SK-N-SH treated with all-trans-retinoic acid at 6 μM for 48 hours (cell line): ENCODE measurements at regions not wholly inside any gene's neighbourhood (a gene's known extent, or its start where the extent isn't known, plus 50 kb on each side); places are given as distances from the start of the nearest gene placed in this dataset.

ENCODE experiments used
- ATAC-seq: fragments of 200-7000 bp; cut with Tn5 transposase; 3 replicates; pipeline ENCODE4 v1.9.1; 2020; ENCODE audit warnings: mild to moderate bottlenecking, moderate library complexity
- ARNTL ChIP-seq: fragments of 450-650 bp; formaldehyde crosslinking; IDR thresholded peaks from 2 replicates; pipeline ENCODE4 v1.5.0; 2020; ENCODE audit warnings: low read depth, mild to moderate bottlenecking, moderate library complexity, borderline replicate concordance
- BACH2 ChIP-seq: fragments of 250-450 bp; sonication (Bioruptor Pico); IDR thresholded peaks from 2 replicates; pipeline ENCODE4 v1.9.0; 2021; ENCODE audit warnings: mild to moderate bottlenecking, borderline replicate concordance
- ISL1 ChIP-seq: fragments of 250-450 bp; sonication (Bioruptor Pico); IDR thresholded peaks from 2 replicates; pipeline ENCODE4 v2.1.2; 2022; ENCODE audit warnings: mild to moderate bottlenecking, moderate library complexity
- OSR1 ChIP-seq: fragments of 250-450 bp; sonication (Bioruptor Pico); IDR thresholded peaks from 2 replicates; pipeline ENCODE4 v1.8.0; 2022; ENCODE audit warnings: moderate library complexity, mild to moderate bottlenecking, inconsistent platforms
- PPARA ChIP-seq: fragments of 250-450 bp; sonication (Bioruptor Pico); IDR thresholded peaks from 2 replicates; pipeline ENCODE4 v1.5.0; 2020; ENCODE audit warnings: mild to moderate bottlenecking, borderline replicate concordance
- RARB ChIP-seq: fragments of 250-450 bp; sonication (Bioruptor Pico); IDR thresholded peaks from 2 replicates; pipeline ENCODE4 v1.8.0; 2021; ENCODE audit warnings: mild to moderate bottlenecking, moderate library complexity
- SNAI2 ChIP-seq: fragments of 250-450 bp; sonication (Bioruptor Pico); IDR thresholded peaks from 2 replicates; pipeline ENCODE4 v1.5.0; 2020; ENCODE audit warnings: mild to moderate bottlenecking, moderate library complexity
- TOX ChIP-seq: fragments of 250-450 bp; sonication (Bioruptor Pico); IDR thresholded peaks from 2 replicates; pipeline ENCODE4 v1.8.0; 2021; ENCODE audit warnings: mild to moderate bottlenecking, moderate library complexity, borderline replicate concordance
- ZC3H10 ChIP-seq: fragments of 250-450 bp; sonication (Bioruptor Pico); IDR thresholded peaks from 2 replicates; pipeline ENCODE4 v1.5.1; 2021; ENCODE audit warnings: mild to moderate bottlenecking, moderate library complexity
- ZFP3 ChIP-seq: fragments of 250-450 bp; sonication (Bioruptor Pico); IDR thresholded peaks from 2 replicates; pipeline ENCODE4 v1.5.0; 2020; ENCODE audit warnings: mild to moderate bottlenecking, moderate library complexity
- ZFP30 ChIP-seq: fragments of 450-650 bp; formaldehyde crosslinking; IDR thresholded peaks from 2 replicates; pipeline ENCODE4 v1.5.0; 2022; ENCODE audit warnings: mild to moderate bottlenecking, moderate library complexity
- ZNF70 ChIP-seq: fragments of 450-650 bp; formaldehyde crosslinking; IDR thresholded peaks from 2 replicates; pipeline ENCODE4 v1.5.0; 2020; ENCODE audit warnings: mild to moderate bottlenecking, moderate library complexity
- ZNF8 ChIP-seq: fragments of 450-650 bp; formaldehyde crosslinking; IDR thresholded peaks from 2 replicates; pipeline ENCODE4 v1.5.0; 2020; ENCODE audit warnings: mild to moderate bottlenecking, moderate library complexity
- TF ChIP-seq, protein P1 (sequence below): fragments of 250-450 bp; sonication (Bioruptor Pico); IDR thresholded peaks from 2 replicates; pipeline ENCODE4 v1.5.1; 2021; ENCODE audit warnings: mild to moderate bottlenecking, moderate library complexity
- TF ChIP-seq, protein P2 (sequence below): fragments of 250-450 bp; sonication (Bioruptor Pico); IDR thresholded peaks from 2 replicates; pipeline ENCODE4 v1.5.1; 2020; ENCODE audit warnings: low read depth, mild to moderate bottlenecking, moderate library complexity
- TF ChIP-seq, protein P3 (sequence below): fragments of 250-450 bp; sonication (Bioruptor Pico); IDR thresholded peaks from 2 replicates; pipeline ENCODE4 v1.5.0; 2020; ENCODE audit warnings: mild to moderate bottlenecking, moderate library complexity
- TF ChIP-seq, protein P4 (sequence below): fragments of 250-450 bp; sonication (Bioruptor Pico); IDR thresholded peaks from 2 replicates; pipeline ENCODE4 v1.8.0; 2020; ENCODE audit warnings: mild to moderate bottlenecking, moderate library complexity, borderline replicate concordance
- TF ChIP-seq, protein P5 (sequence below): fragments of 250-450 bp; sonication (Bioruptor Pico); IDR thresholded peaks from 2 replicates; pipeline ENCODE4 v1.8.0; 2021; ENCODE audit warnings: low read depth, mild to moderate bottlenecking, moderate library complexity, borderline replicate concordance

DNA sequence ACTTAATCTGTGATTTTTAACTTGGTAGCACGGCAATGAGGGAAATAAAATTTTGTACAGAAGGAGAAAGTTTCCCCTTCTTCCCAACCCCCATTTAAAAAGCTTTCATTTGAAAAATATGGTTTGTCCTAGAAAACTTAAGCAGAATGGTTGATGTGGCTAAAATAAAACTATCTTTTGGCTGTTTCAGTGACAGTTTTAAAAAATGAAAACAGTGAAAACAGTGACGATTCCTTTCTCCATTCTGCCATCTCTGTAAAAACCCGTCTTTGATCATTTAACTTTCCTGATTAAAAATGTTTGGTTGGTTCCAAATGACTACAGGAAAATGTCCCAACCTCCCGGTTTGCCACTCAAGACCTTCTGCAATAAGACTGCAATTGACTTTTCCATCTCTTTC, 160.7 kb downstream of the EBLN2 start:
- ATAC-seq, result no peak
- TF ChIP-seq, protein P1, sequence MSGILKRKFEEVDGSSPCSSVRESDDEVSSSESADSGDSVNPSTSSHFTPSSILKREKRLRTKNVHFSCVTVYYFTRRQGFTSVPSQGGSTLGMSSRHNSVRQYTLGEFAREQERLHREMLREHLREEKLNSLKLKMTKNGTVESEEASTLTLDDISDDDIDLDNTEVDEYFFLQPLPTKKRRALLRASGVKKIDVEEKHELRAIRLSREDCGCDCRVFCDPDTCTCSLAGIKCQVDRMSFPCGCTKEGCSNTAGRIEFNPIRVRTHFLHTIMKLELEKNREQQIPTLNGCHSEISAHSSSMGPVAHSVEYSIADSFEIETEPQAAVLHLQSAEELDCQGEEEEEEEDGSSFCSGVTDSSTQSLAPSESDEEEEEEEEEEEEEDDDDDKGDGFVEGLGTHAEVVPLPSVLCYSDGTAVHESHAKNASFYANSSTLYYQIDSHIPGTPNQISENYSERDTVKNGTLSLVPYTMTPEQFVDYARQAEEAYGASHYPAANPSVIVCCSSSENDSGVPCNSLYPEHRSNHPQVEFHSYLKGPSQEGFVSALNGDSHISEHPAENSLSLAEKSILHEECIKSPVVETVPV (CRISPR knock-in tag), result no peak
- TF ChIP-seq ZNF70 (CRISPR knock-in tag) (no peak), SNAI2 (CRISPR knock-in tag) (no peak), ZFP30 (no peak), ARNTL (no peak), RARB (no peak), ZNF8 (CRISPR knock-in tag) (no peak), OSR1 (CRISPR knock-in tag) (no peak), ISL1 (no peak), TOX (CRISPR knock-in tag) (no peak), PPARA (no peak), ZFP3 (CRISPR knock-in tag) (no peak)
- TF ChIP-seq, protein P2, sequence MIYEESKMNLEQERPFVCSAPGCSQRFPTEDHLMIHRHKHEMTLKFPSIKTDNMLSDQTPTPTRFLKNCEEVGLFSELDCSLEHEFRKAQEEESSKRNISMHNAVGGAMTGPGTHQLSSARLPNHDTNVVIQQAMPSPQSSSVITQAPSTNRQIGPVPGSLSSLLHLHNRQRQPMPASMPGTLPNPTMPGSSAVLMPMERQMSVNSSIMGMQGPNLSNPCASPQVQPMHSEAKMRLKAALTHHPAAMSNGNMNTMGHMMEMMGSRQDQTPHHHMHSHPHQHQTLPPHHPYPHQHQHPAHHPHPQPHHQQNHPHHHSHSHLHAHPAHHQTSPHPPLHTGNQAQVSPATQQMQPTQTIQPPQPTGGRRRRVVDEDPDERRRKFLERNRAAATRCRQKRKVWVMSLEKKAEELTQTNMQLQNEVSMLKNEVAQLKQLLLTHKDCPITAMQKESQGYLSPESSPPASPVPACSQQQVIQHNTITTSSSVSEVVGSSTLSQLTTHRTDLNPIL (CRISPR knock-in tag), result no peak
- TF ChIP-seq, protein P3, sequence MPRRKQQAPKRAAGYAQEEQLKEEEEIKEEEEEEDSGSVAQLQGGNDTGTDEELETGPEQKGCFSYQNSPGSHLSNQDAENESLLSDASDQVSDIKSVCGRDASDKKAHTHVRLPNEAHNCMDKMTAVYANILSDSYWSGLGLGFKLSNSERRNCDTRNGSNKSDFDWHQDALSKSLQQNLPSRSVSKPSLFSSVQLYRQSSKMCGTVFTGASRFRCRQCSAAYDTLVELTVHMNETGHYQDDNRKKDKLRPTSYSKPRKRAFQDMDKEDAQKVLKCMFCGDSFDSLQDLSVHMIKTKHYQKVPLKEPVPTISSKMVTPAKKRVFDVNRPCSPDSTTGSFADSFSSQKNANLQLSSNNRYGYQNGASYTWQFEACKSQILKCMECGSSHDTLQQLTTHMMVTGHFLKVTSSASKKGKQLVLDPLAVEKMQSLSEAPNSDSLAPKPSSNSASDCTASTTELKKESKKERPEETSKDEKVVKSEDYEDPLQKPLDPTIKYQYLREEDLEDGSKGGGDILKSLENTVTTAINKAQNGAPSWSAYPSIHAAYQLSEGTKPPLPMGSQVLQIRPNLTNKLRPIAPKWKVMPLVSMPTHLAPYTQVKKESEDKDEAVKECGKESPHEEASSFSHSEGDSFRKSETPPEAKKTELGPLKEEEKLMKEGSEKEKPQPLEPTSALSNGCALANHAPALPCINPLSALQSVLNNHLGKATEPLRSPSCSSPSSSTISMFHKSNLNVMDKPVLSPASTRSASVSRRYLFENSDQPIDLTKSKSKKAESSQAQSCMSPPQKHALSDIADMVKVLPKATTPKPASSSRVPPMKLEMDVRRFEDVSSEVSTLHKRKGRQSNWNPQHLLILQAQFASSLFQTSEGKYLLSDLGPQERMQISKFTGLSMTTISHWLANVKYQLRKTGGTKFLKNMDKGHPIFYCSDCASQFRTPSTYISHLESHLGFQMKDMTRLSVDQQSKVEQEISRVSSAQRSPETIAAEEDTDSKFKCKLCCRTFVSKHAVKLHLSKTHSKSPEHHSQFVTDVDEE (CRISPR knock-in tag), result no peak
- TF ChIP-seq, protein P4, sequence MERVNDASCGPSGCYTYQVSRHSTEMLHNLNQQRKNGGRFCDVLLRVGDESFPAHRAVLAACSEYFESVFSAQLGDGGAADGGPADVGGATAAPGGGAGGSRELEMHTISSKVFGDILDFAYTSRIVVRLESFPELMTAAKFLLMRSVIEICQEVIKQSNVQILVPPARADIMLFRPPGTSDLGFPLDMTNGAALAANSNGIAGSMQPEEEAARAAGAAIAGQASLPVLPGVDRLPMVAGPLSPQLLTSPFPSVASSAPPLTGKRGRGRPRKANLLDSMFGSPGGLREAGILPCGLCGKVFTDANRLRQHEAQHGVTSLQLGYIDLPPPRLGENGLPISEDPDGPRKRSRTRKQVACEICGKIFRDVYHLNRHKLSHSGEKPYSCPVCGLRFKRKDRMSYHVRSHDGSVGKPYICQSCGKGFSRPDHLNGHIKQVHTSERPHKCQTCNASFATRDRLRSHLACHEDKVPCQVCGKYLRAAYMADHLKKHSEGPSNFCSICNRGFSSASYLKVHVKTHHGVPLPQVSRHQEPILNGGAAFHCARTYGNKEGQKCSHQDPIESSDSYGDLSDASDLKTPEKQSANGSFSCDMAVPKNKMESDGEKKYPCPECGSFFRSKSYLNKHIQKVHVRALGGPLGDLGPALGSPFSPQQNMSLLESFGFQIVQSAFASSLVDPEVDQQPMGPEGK, result no peak
- TF ChIP-seq, protein P5, sequence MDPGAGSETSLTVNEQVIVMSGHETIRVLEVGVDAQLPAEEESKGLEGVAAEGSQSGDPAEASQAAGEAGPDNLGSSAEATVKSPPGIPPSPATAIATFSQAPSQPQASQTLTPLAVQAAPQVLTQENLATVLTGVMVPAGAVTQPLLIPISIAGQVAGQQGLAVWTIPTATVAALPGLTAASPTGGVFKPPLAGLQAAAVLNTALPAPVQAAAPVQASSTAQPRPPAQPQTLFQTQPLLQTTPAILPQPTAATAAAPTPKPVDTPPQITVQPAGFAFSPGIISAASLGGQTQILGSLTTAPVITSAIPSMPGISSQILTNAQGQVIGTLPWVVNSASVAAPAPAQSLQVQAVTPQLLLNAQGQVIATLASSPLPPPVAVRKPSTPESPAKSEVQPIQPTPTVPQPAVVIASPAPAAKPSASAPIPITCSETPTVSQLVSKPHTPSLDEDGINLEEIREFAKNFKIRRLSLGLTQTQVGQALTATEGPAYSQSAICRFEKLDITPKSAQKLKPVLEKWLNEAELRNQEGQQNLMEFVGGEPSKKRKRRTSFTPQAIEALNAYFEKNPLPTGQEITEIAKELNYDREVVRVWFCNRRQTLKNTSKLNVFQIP (CRISPR knock-in tag), result no peak

DNA sequence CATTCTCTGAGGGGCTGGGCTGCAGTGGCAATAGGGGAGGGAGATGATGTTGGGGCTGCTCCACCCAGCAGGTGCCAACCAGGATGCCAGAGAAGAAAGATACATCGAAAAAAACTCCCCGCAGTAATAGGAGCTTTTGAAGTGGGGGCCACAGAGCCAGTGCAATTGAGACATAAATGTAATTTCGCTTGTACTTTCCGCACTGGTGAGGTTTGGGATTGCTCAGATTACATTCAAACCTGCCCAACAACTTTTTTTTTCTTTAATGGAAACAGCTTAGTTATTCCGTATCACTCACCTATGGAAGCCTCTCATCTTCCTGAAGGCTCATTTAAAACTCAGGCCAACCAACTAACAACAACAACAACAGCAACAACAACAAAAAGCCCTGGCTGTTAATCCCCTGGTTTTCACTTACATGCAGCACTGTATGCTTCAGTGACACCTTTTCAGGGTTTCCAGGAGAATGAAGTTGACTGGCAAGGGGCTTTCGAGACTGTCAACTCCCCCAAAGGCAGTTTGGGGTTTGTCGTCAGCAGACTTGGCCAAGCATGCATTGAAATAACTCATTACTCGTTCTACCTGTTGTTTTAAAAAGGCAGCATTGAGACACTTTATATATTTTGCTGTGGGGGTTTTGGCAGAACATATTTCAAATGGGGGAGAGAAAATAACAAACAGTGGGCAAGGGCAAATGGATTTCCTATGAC, 163.8 kb downstream of the EBLN2 start:
- no peak for ATAC-seq
- TF ChIP-seq BACH2 (CRISPR knock-in tag) (no peak), ZNF8 (CRISPR knock-in tag) (no peak)

DNA sequence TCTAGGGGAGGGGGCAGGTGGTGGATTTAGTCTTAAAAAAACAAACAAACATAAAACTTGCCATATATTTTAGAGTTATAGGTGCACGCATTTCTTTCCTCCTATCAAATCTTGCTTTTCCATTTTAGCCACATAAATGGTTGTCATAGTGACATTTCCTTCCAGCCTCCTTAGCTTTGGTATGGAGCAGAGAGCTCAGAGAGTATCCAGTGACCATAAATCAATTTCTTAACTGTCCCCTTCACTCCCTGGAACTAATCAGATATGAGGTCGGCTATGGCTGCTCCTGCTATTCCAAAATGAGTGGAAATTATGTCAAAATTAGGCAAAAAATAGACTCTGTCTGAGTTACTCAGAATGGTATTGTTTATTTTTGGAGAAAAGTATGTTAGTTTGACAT, 164.5 kb downstream of the EBLN2 start:
- peak; percentile 22; the same call in 1 of the 3 replicates for ATAC-seq

DNA sequence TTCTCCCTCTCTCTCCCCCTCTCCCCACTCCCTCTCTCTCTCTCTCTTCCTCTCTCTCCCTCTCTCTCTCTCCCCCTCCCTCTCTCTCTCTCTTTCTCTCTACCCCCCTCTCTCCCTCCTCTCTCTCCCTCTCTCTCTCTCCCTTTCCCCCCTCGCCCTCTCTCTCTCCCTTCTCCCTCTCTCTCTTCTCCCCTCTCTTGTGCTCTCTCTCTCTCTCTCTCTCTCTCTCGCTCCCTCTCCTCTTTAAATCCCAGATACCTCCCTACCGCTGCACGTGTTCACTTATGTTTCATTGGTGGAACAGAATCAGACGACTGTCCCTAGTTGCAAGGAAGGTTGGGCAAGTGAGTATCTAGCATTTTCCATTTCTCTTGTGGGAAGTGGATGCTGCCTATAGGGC, 166.5 kb downstream of the EBLN2 start:
- no peak for ATAC-seq
- TF ChIP-seq ZNF70 (CRISPR knock-in tag) (no peak), ZNF8 (CRISPR knock-in tag) (no peak), ZC3H10 (no peak), ZFP30 (no peak), RARB (no peak)
- TF ChIP-seq, protein P1 (CRISPR knock-in tag), result no peak

More for the DNA sequence above, 164.5 kb downstream of the EBLN2 start:
- no peak for TF ChIP-seq ARNTL
- TF ChIP-seq ISL1, result 0 out of 2 replicates have a peak, but pooled peaks have one; percentile 18
